Tibial artery (tissue), 4 donors: ENCODE measurements at regions not wholly inside any gene's neighbourhood (a gene's known extent, or its start where the extent isn't known, plus 50 kb on each side); places are given as distances from the start of the nearest gene placed in this dataset.
A peak's percentile ranks its signal among the peaks of the same experiment; 100 is the strongest.

Experiments
- DNase-seq, 2 donors: peaks; one replicate each; pipeline ENCODE4 v3.0.0-alpha.2; 2019
- H3K27ac ChIP-seq, 2 donors: fragments of 200-600 bp; sonication (generic) in 1 of 2; 1 replicate in 1 of 2; 2 replicates in 1 of 2; pipeline ENCODE4 v1.5.1; 2018 to 2019; ENCODE audit warnings: mild to moderate bottlenecking in 1 of 2
- H3K27me3 ChIP-seq, 2 donors: fragments of 200-600 bp; sonication (generic) in 1 of 2; one replicate each; pipeline versions ENCODE4 v1.5.1 to v1.6.0; 2016 to 2019
- H3K36me3 ChIP-seq, 3 donors: fragments of 200-600 bp; sonication (generic) in 2 of 3; one replicate each; pipeline ENCODE4 v1.5.1; 2016 to 2019; ENCODE audit warnings: mild to moderate bottlenecking in 2 of 3
- H3K4me1 ChIP-seq, 4 donors: fragments of 200-600 bp; sonication (generic) in 2 of 4; 1 replicate in 3 of 4; 2 replicates in 1 of 4; pipeline ENCODE4 v1.5.1; 2016 to 2019
- H3K4me3 ChIP-seq, 2 donors: fragments of 200-600 bp; sonication (generic) in 1 of 2; 1 replicate in 1 of 2; 2 replicates in 1 of 2; pipeline ENCODE4 v1.5.1; 2018 to 2019; ENCODE audit warnings: mild to moderate bottlenecking in 2 of 2
- H3K9me3 ChIP-seq, 3 donors: fragments of 200-600 bp; sonication (generic) in 1 of 3; one replicate each; pipeline ENCODE4 v1.5.1; 2016 to 2019
- CTCF ChIP-seq, 2 experiments: fragments of 200-600 bp in 1 of 2; fragments of 450-650 bp in 1 of 2; IDR thresholded peaks; one replicate each; pipeline ENCODE4 v1.5.1; 2017 to 2019; ENCODE audit warnings: antibody characterized with exemption in 2 of 2, mild to moderate bottlenecking in 1 of 2, moderate library complexity in 1 of 2
- intact Hi-C: fragments of 100-400 bp; cut with DNase I; formaldehyde crosslinking; loops from one replicate; pipeline ENCODE4 v1.15.0; 2023; ENCODE audit warnings: low total_unique reads

GRCh38 chr10:78182841-78183240 is 149.2 kb downstream of the RPS24 start:
- Histone ChIP-seq H3K27ac (no peak overlapping the region), H3K4me3 (no peak overlapping the region), H3K36me3 (no peaks in the 10 kb centered on the region), H3K4me1 (peaks cover 0 to 10% (median 2%) of the 10 kb centered on the region in 4 donors), H3K27me3 (peaks cover 0 to 26% of the 10 kb centered on the region in 2 donors), H3K9me3 (no peaks in the 10 kb centered on the region)
- TF ChIP-seq CTCF (IDR thresholded peaks at IDR 0.05), result no peak
- DNase-seq, result no peak
- intact Hi-C loops, result no loop called here

- H3K9me3 ChIP-seq, result no peaks in the 10 kb centered on the region
- peaks cover 0 to 10% (median 2%) of the 10 kb centered on the region in 4 donors for H3K4me1 ChIP-seq
- intact Hi-C loops, result no loop called here
- no peak overlapping the region for H3K27ac ChIP-seq
- H3K27me3 ChIP-seq, result peaks cover 0 to 9% of the 10 kb centered on the region in 2 donors
- H3K4me3 ChIP-seq, result no peak overlapping the region
- H3K36me3 ChIP-seq, result no peaks in the 10 kb centered on the region
- no peak for TF ChIP-seq CTCF (IDR thresholded peaks at IDR 0.05)
- DNase-seq, result no peak
Observed at GRCh38 chr10:78184851-78185692, 151.4 kb downstream of the RPS24 start.

GRCh38 chr10:78185693-78186055 is 152.0 kb downstream of the RPS24 start:
- Histone ChIP-seq H3K4me1 (peaks cover 0 to 10% (median 2%) of the 10 kb centered on the region in 4 donors), H3K36me3 (no peaks in the 10 kb centered on the region), H3K27me3 (peaks cover 0 to 8% of the 10 kb centered on the region in 2 donors), H3K9me3 (no peaks in the 10 kb centered on the region), H3K4me3 (no peak overlapping the region), H3K27ac (no peak overlapping the region)
- peak; percentile 53 to 73 for DNase-seq
- intact Hi-C loops, result no loop called here
- TF ChIP-seq CTCF (IDR thresholded peaks at IDR 0.05), result no peak

- Histone ChIP-seq H3K4me1 (peaks cover 0 to 10% (median 2%) of the 10 kb centered on the region in 4 donors), H3K36me3 (no peaks in the 10 kb centered on the region), H3K4me3 (no peak overlapping the region), H3K9me3 (no peaks in the 10 kb centered on the region), H3K27me3 (no peaks in the 10 kb centered on the region), H3K27ac (no peak overlapping the region)
- DNase-seq, result no peak
- intact Hi-C loops, result no loop called here
- TF ChIP-seq CTCF (IDR thresholded peaks at IDR 0.05), result no peak
Observed at GRCh38 chr10:78186572-78186971, 152.9 kb downstream of the RPS24 start.

GRCh38 chr10:78187371-78187770 is 153.7 kb downstream of the RPS24 start:
- no peak for DNase-seq
- intact Hi-C loops, result no loop called here
- no peaks in the 10 kb centered on the region for H3K27me3 ChIP-seq
- H3K9me3 ChIP-seq, result no peaks in the 10 kb centered on the region
- H3K36me3 ChIP-seq, result no peaks in the 10 kb centered on the region
- H3K4me3 ChIP-seq, result no peak overlapping the region
- H3K4me1 ChIP-seq, result peaks cover 0 to 10% (median 2%) of the 10 kb centered on the region in 4 donors
- H3K27ac ChIP-seq, result no peak overlapping the region
- no peak for TF ChIP-seq CTCF (IDR thresholded peaks at IDR 0.05)
